Right lobe of liver (tissue), 6 donors: ENCODE measurements at regions not wholly inside any gene's neighbourhood (a gene's known extent, or its start where the extent isn't known, plus 50 kb on each side); places are given as distances from the start of the nearest gene placed in this dataset.

Source experiments
- ATAC-seq, 4 donors: fragments of 200-7000 bp; cut with Tn5 transposase; one replicate each; pipeline ENCODE4 v1.9.1; 2020; ENCODE audit warnings: mild to moderate bottlenecking in 4 of 4, moderate library complexity in 4 of 4
- DNase-seq, 3 donors: peaks; one replicate each; pipeline ENCODE4 v3.0.0-alpha.2; 2020
- H3K27ac ChIP-seq, 3 donors: fragments of 200-600 bp; one replicate each; pipeline ENCODE4 v1.8.0; 2022
- H3K27me3 ChIP-seq, 2 donors: fragments of 200-600 bp; one replicate each; pipeline ENCODE4 v1.8.0; 2022
- H3K36me3 ChIP-seq, 4 donors: fragments of 200-600 bp; sonication (generic) in 1 of 4; one replicate each; pipeline versions ENCODE4 v1.5.1 to v1.8.0; 2017 to 2022; ENCODE audit warnings: control low read depth in 1 of 4
- H3K4me1 ChIP-seq, 4 donors: fragments of 200-600 bp; sonication (generic) in 1 of 4; one replicate each; pipeline versions ENCODE4 v1.5.1 to v1.8.0; 2017 to 2022; ENCODE audit warnings: control low read depth in 1 of 4
- H3K4me3 ChIP-seq, 3 donors: fragments of 200-600 bp; one replicate each; pipeline ENCODE4 v1.8.0; 2022
- H3K9me3 ChIP-seq, 4 donors: fragments of 200-600 bp; sonication (generic) in 1 of 4; one replicate each; pipeline versions ENCODE4 v1.5.1 to v1.8.0; 2017 to 2022; ENCODE audit warnings: control low read depth in 1 of 4
- POLR2A ChIP-seq: fragments of 450-650 bp; IDR thresholded peaks from one replicate; pipeline ENCODE4 v1.6.1; 2017; ENCODE audit warnings: antibody characterized with exemption, mild to moderate bottlenecking
- WGBS: methylation state at CpG from one replicate; pipeline ENCODE4 v1.1.6; 2018; ENCODE audit warnings: low coverage, low lambda C conversion rate; ENCODE audit not compliant: insufficient coverage; ENCODE audit errors: missing lambda C conversion rate; 5-methylcytosine and 5-hydroxymethylcytosine counted together
- intact Hi-C, 2 donors: fragments of 100-400 bp; cut with DNase I; formaldehyde crosslinking; loops; one replicate each; pipeline versions ENCODE4 v1.11.2 to v1.14.1; 2022
- TF ChIP-seq, protein P1 (sequence below), 4 donors: fragments of 200-600 bp in 3 of 4; fragments of 450-650 bp in 1 of 4; IDR thresholded peaks; one replicate each; pipeline versions ENCODE4 v1.5.1 to v1.8.0; 2016 to 2022; ENCODE audit warnings: antibody characterized with exemption in 4 of 4, mild to moderate bottlenecking in 2 of 4
- donor health status: DM: no; HTN: yes; CAD: no.
- donor health status: DM: no; HTN: no; CAD: no.
- donor health status: DM: no; HTN: no; CAD: no.
- donor health status: DM: no; HTN: yes; CAD: no.
- donor health status: DM: no; HTN: yes; CAD: no.

DNA sequence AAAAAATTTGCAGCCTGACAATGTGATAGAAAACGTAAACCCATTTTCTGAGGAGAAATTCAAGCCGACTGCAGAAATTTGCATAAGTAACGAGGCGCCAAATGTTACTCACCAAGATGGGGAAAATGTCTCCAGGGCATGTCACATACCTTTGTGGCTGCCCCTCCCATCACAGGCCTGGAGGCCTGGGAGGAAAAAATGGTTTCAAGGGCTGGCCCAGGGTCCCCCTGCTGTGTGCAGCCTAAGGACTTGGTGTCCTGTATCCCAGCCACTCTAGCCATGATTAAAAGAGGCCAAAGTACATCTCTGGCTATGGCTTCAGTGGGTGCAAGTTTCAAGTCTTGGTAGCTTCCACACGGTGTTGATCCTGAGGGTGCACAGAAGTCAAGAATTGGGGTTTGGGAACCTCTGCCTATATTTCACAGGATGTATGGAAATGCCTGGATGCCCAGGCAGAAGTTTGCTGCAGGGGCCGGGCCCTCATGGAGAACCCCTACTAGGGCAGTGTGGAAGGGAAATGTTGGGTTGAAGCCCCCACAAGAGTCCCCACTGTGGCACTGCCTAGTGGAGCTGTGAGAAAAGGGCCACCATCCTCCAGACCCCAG is 1842.3 kb downstream of the PCDH9 start:
- 54% methylated on average over 5 of the region's 6 CpGs for WGBS
- no peak for ATAC-seq
- Histone ChIP-seq H3K4me1 (no peaks in the 10 kb centered on the region), H3K36me3 (no peaks in the 10 kb centered on the region), H3K4me3 (no peak overlapping the region), H3K27me3 (no peaks in the 10 kb centered on the region), H3K9me3 (no peaks in the 10 kb centered on the region), H3K27ac (no peak overlapping the region)
- no peak for DNase-seq
- TF ChIP-seq, protein P1, sequence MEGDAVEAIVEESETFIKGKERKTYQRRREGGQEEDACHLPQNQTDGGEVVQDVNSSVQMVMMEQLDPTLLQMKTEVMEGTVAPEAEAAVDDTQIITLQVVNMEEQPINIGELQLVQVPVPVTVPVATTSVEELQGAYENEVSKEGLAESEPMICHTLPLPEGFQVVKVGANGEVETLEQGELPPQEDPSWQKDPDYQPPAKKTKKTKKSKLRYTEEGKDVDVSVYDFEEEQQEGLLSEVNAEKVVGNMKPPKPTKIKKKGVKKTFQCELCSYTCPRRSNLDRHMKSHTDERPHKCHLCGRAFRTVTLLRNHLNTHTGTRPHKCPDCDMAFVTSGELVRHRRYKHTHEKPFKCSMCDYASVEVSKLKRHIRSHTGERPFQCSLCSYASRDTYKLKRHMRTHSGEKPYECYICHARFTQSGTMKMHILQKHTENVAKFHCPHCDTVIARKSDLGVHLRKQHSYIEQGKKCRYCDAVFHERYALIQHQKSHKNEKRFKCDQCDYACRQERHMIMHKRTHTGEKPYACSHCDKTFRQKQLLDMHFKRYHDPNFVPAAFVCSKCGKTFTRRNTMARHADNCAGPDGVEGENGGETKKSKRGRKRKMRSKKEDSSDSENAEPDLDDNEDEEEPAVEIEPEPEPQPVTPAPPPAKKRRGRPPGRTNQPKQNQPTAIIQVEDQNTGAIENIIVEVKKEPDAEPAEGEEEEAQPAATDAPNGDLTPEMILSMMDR (IDR thresholded peaks at IDR 0.05) = no peak
- TF ChIP-seq POLR2A = no peak
- intact Hi-C loops = no loop called here

GRCh38 chr13:65378943-65379519 is 1851.1 kb downstream of the PCDH9 start:
- H3K4me1 ChIP-seq = no peaks in the 10 kb centered on the region
- intact Hi-C loops = no loop called here
- no peak overlapping the region for H3K27ac ChIP-seq
- H3K27me3 ChIP-seq = no peaks in the 10 kb centered on the region
- H3K9me3 ChIP-seq = no peaks in the 10 kb centered on the region
- DNase-seq (no peak), ATAC-seq (no peak)
- TF ChIP-seq POLR2A = no peak
- TF ChIP-seq, protein P1 (IDR thresholded peaks at IDR 0.05) = no peak
- H3K36me3 ChIP-seq = no peaks in the 10 kb centered on the region
- 31% methylated on average over 3 of the region's 3 CpGs for WGBS
- H3K4me3 ChIP-seq = no peak overlapping the region

- no peak overlapping the region for H3K4me3 ChIP-seq
- intact Hi-C loops = no loop called here
- ATAC-seq = no peak
- no peaks in the 10 kb centered on the region for H3K9me3 ChIP-seq
- no peaks in the 10 kb centered on the region for H3K36me3 ChIP-seq
- WGBS = 55% methylated on average over 1 of the region's 1 CpG
- H3K27me3 ChIP-seq = no peaks in the 10 kb centered on the region
- TF ChIP-seq POLR2A = no peak
- TF ChIP-seq, protein P1 (IDR thresholded peaks at IDR 0.05) = no peak
- no peak overlapping the region for H3K27ac ChIP-seq
- DNase-seq = no peak
- H3K4me1 ChIP-seq = no peaks in the 10 kb centered on the region
These were observed 1851.7 kb downstream of the PCDH9 start for GRCh38 chr13:65378484-65378883.

- Histone ChIP-seq H3K27ac (no peak overlapping the region), H3K36me3 (no peaks in the 10 kb centered on the region), H3K4me3 (no peak overlapping the region), H3K4me1 (no peaks in the 10 kb centered on the region), H3K9me3 (no peaks in the 10 kb centered on the region), H3K27me3 (no peaks in the 10 kb centered on the region)
- no peak for ATAC-seq
- 74% methylated on average over 6 of the region's 6 CpGs for whole genome bisulfite sequencing
- intact Hi-C loops = no loop called here
- TF ChIP-seq, protein P1 (IDR thresholded peaks at IDR 0.05) = no peak
- no peak for TF ChIP-seq POLR2A
- DNase-seq = no peak
These were observed 1861.3 kb downstream of the PCDH9 start for GRCh38 chr13:65368832-65369231.
